Spleen (tissue), 11 donors: ENCODE measurements at regions not wholly inside any gene's neighbourhood (a gene's known extent, or its start where the extent isn't known, plus 50 kb on each side); places are given as distances from the start of the nearest gene placed in this dataset.

Source experiments
- DNase-seq: peaks from one replicate; pipeline ENCODE4 v3.0.0-alpha.2; 2020
- H3K27ac ChIP-seq, 8 donors: fragments of 200-600 bp; sonication (generic) in 7 of 8; 1 replicate in 4 of 8; 2 replicates in 4 of 8; pipeline versions ENCODE4 v1.5.0 to v1.8.0; 2016 to 2021; ENCODE audit warnings: inconsistent platforms in 4 of 8, mild to moderate bottlenecking in 4 of 8, moderate library complexity in 1 of 8
- H3K27me3 ChIP-seq, 7 donors: fragments of 200-600 bp; sonication (generic) in 6 of 7; replicated peaks in 1 of 7; 1 replicate in 4 of 7; 2 replicates in 3 of 7; pipeline versions ENCODE4 v1.5.0 to v1.8.0; 2016 to 2021; ENCODE audit warnings: inconsistent platforms in 3 of 7, mild to moderate bottlenecking in 1 of 7
- H3K36me3 ChIP-seq, 6 donors: fragments of 200-600 bp; sonication (generic) in 5 of 6; 1 replicate in 4 of 6; 2 replicates in 2 of 6; pipeline versions ENCODE4 v1.5.0 to v1.8.0; 2016 to 2021; ENCODE audit warnings: inconsistent platforms in 2 of 6
- H3K4me1 ChIP-seq, 6 donors: fragments of 200-600 bp; sonication (generic) in 5 of 6; 1 replicate in 3 of 6; 2 replicates in 3 of 6; pipeline versions ENCODE4 v1.5.0 to v1.8.0; 2016 to 2021; ENCODE audit warnings: inconsistent platforms in 3 of 6
- H3K4me3 ChIP-seq, 8 donors: fragments of 200-600 bp; sonication (generic) in 7 of 8; 1 replicate in 4 of 8; 2 replicates in 4 of 8; pipeline versions ENCODE4 v1.5.0 to v1.8.0; 2016 to 2021; ENCODE audit warnings: inconsistent platforms in 4 of 8, mild to moderate bottlenecking in 4 of 8, moderate library complexity in 2 of 8
- H3K9me3 ChIP-seq, 8 donors: fragments of 200-600 bp; sonication (generic) in 7 of 8; 1 replicate in 4 of 8; 2 replicates in 4 of 8; pipeline versions ENCODE4 v1.5.0 to v1.8.0; 2016 to 2021; ENCODE audit warnings: inconsistent platforms in 4 of 8
- CTCF ChIP-seq, 11 experiments: fragments of 200-600 bp in 7 of 11; fragments of 450-650 bp in 4 of 11; sonication (generic) in 4 of 11; IDR thresholded peaks in 8 of 11; conservative IDR thresholded peaks in 3 of 11; 1 replicate in 7 of 11; 2 replicates in 4 of 11; pipeline versions ENCODE4 v1.4.0 to v1.8.0; 2016 to 2021; ENCODE audit warnings: antibody characterized with exemption in 11 of 11, inconsistent platforms in 4 of 11, mild to moderate bottlenecking in 1 of 11
- POLR2A ChIP-seq, 3 donors: fragments of 450-650 bp; IDR thresholded peaks; one replicate each; pipeline ENCODE4 v1.5.1; 2017; ENCODE audit warnings: antibody characterized with exemption in 3 of 3, mild to moderate bottlenecking in 1 of 3
- POLR2AphosphoS5 ChIP-seq, 3 donors: sonication (generic); formaldehyde crosslinking; IDR thresholded peaks; one replicate each; pipeline ENCODE4 v1.5.1; 2017; ENCODE audit warnings: antibody characterized with exemption in 3 of 3
- WGBS, 5 donors: extraction: QIAGEN DNeasy Blood & Tissue Kit in 3 of 5; methylation state at CpG; one replicate each; pipeline versions ENCODE4 v1.1.5 to v1.1.7; 2013 to 2018; 5-methylcytosine and 5-hydroxymethylcytosine counted together
- intact Hi-C: fragments of 100-400 bp; cut with DNase I; formaldehyde crosslinking; loops from one replicate; pipeline ENCODE4 v1.15.0; 2023; ENCODE audit warnings: low total_unique reads
- donor health status: healthy with polysubstance abuse.
- donor health status: DM: no; HTN: no; CAD: no; lungs with moderate emphysema.
- donor health status: DM: no; HTN: no; CAD: no.
- donor health status: Bipolar disorder and iron deficiency.
- donor health status: healthy.
- donor health status: DM: no; HTN: no; CAD: no.
- donor health status: DM: yes; HTN: yes; CAD: no.

DNA sequence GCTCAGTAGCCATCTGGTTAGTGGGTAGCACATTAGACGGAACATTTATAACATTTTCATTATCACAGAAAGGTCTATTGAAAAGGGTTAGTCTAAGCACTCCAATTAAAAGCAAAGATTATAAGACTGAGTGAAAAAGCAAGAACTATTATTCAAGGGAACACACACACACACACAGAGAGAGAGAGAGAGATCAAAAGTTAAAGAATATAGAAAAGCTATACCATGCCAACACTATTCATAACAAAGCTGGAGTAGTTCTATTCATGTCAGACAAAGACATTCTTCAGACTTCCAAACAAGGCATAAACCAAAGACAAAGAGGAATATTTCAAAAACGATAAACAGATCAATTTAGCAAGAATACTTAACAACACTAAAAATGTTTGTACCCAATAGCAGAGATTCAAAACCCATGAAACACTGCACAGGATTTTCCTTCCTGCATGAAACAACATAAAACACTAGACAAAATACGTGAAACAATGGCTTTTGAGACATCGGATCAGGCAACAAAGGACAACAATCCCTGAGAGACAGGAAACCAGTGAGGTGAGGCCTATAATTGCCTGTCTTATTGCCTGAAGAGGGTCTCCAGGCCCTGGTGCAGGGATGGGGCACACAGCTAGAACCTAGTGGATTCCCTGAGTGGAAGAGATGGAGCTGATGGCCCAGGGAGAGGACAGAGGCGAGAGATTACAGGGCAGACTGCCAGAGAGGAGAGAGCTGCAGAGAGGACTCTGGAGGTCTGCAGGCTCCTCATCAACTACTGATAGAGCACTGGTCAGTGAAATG, 83.6 kb upstream of the NPAS2 start:
- WGBS, 5 donors, result 81 to 92% (median 83%) methylated on average over 5 of the region's 5 CpGs
- DNase-seq, result no peak
- no peak overlapping the region for H3K4me3 ChIP-seq
- H3K9me3 ChIP-seq, result no peaks in the 10 kb centered on the region
- intact Hi-C loops, result no loop called here
- H3K4me1 ChIP-seq, result peaks cover 0 to 11% (median 0%) of the 10 kb centered on the region in 6 donors
- H3K27ac ChIP-seq, result no peak overlapping the region
- H3K27me3 ChIP-seq, result peaks cover 0 to 16% (median 0%) of the 10 kb centered on the region in 7 donors
- no peak for TF ChIP-seq CTCF (IDR thresholded peaks at IDR 0.05 in 8 of 11, conservative IDR thresholded peaks at IDR 0.05 in 3 of 11)
- TF ChIP-seq POLR2AphosphoS5 (IDR thresholded peaks at IDR 0.05), result no peak
- TF ChIP-seq POLR2A (IDR thresholded peaks at IDR 0.05), result no peak
- H3K36me3 ChIP-seq, result no peaks in the 10 kb centered on the region

GRCh38 chr2:100739735-100740432, 80.1 kb upstream of the NPAS2 start:
- Histone ChIP-seq H3K27ac (no peak overlapping the region), H3K27me3 (peaks cover 0 to 5% (median 0%) of the 10 kb centered on the region in 7 donors), H3K36me3 (no peaks in the 10 kb centered on the region), H3K4me1 (peaks cover 0 to 10% (median 0%) of the 10 kb centered on the region in 6 donors), H3K9me3 (no peaks in the 10 kb centered on the region), H3K4me3 (no peak overlapping the region)
- DNase-seq, result no peak
- 83 to 94% (median 89%) methylated on average over 8 of the region's 8 CpGs for WGBS, 5 donors
- no peak for TF ChIP-seq POLR2AphosphoS5 (IDR thresholded peaks at IDR 0.05)
- no peak for TF ChIP-seq POLR2A (IDR thresholded peaks at IDR 0.05)
- intact Hi-C loops, result no loop called here

DNA sequence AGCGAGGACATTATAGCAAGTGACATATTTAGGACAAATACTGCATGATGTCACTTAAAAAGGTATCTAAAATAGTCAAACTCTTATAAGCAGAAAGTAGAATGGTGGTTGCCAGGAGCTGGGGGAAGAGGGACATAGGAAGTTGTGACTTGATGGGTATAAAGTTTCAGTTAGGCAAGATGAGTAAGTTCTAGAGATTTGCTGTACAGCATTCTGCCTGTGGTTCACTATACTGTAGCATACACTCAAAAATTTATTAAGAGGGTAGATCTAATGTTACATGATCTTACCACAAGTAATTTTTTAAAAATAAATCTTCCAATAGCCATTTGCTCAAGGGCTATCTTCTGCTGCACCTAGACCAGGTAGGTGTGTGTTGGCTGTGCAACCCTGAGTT, 78.1 kb upstream of the NPAS2 start:
- WGBS, 5 donors, result 89 to 98% (median 92%) methylated on average over 1 of the region's 1 CpG
- no peaks in the 10 kb centered on the region for H3K9me3 ChIP-seq
- peaks cover 0 to 10% (median 0%) of the 10 kb centered on the region in 6 donors for H3K4me1 ChIP-seq
- H3K27me3 ChIP-seq, result no peaks in the 10 kb centered on the region
- intact Hi-C loops, result no loop called here
- no peaks in the 10 kb centered on the region for H3K36me3 ChIP-seq
- H3K4me3 ChIP-seq, result no peak overlapping the region
- TF ChIP-seq POLR2A (IDR thresholded peaks at IDR 0.05) (no peak), POLR2AphosphoS5 (IDR thresholded peaks at IDR 0.05) (no peak)
- peak overlapping the region in 4 of 8 donors; percentile 22 to 42 (median 32) for H3K27ac ChIP-seq
- no peak for DNase-seq

- Histone ChIP-seq H3K27ac (peak overlapping the region in 6 of 8 donors; percentile 38 to 66 (median 44)), H3K9me3 (no peaks in the 10 kb centered on the region), H3K27me3 (no peaks in the 10 kb centered on the region), H3K4me3 (no peak overlapping the region), H3K36me3 (no peaks in the 10 kb centered on the region), H3K4me1 (peaks cover 0 to 10% (median 0%) of the 10 kb centered on the region in 6 donors)
- TF ChIP-seq POLR2A (IDR thresholded peaks at IDR 0.05) (no peak), POLR2AphosphoS5 (IDR thresholded peaks at IDR 0.05) (peak in 1 of 3 donors; percentile 78)
- intact Hi-C loops, result no loop called here
- 57 to 84% (median 76%) methylated on average over 11 to 12 of the region's 12 CpGs for WGBS, 5 donors
- no peak for DNase-seq
Measured at GRCh38 chr2:100742277-100743254, 77.4 kb upstream of the NPAS2 start.

DNA sequence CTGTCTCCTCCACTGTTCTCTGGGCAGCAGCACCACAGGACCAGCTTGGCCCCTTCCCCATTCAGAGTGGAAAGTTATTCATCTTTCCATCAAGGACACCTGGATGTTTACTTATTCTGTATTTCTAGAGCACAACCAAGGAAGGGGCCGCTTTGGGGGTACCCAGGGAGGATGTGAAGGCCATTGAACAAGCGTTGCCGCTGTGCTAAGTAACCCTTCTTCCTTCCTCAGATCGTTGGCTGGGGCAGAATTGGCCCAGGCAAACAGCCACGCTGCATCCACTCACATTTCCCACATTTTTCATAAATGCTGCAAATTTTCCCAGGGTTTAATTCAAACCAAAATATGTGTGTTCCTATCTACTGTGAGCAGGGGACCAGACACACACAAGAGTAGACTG, 76.2 kb upstream of the NPAS2 start:
- Histone ChIP-seq H3K27me3 (peaks cover 0 to 4% (median 0%) of the 10 kb centered on the region in 7 donors), H3K4me3 (no peak overlapping the region), H3K36me3 (no peaks in the 10 kb centered on the region), H3K27ac (no peak overlapping the region), H3K4me1 (peaks cover 0 to 10% (median 0%) of the 10 kb centered on the region in 6 donors), H3K9me3 (no peaks in the 10 kb centered on the region)
- 37 to 49% (median 44%) methylated on average over 5 of the region's 5 CpGs for WGBS, 5 donors
- DNase-seq, result no peak
- intact Hi-C loops, result no loop called here
- TF ChIP-seq POLR2A (IDR thresholded peaks at IDR 0.05) (no peak), CTCF (IDR thresholded peaks at IDR 0.05 in 8 of 11, conservative IDR thresholded peaks at IDR 0.05 in 3 of 11) (no peak), POLR2AphosphoS5 (IDR thresholded peaks at IDR 0.05) (no peak)
